Activated CD4-positive, alpha-beta T cell treated with anti-CD3 and anti-CD28 coated beads, Interleukin-2, amount 10 ng/mL, durations not matched to agents 24 days and 14 days (primary cell): ENCODE measurements at regions not wholly inside any gene's neighbourhood (a gene's known extent, or its start where the extent isn't known, plus 50 kb on each side); places are given as distances from the start of the nearest gene placed in this dataset.

ENCODE experiments used
- DNase-seq: peaks from one replicate; pipeline ENCODE4 v3.0.0; 2022
- H3K27ac Mint-ChIP-seq: one replicate; pipeline ENCODE4 v1.8.0; 2022; ENCODE audit warnings: mild to moderate bottlenecking, mixed read lengths
- H3K27me3 Mint-ChIP-seq: one replicate; pipeline ENCODE4 v1.8.0; 2022; ENCODE audit warnings: mixed read lengths
- H3K36me3 Mint-ChIP-seq: one replicate; pipeline ENCODE4 v1.8.0; 2022; ENCODE audit warnings: low read depth, mild to moderate bottlenecking, mixed read lengths
- H3K4me1 Mint-ChIP-seq: one replicate; pipeline ENCODE4 v1.8.0; 2021; ENCODE audit warnings: mixed read lengths
- H3K4me3 Mint-ChIP-seq: one replicate; pipeline ENCODE4 v1.8.0; 2022; ENCODE audit warnings: mild to moderate bottlenecking, moderate library complexity, mixed read lengths
- H3K9me3 Mint-ChIP-seq: one replicate; pipeline ENCODE4 v1.8.0; 2021; ENCODE audit warnings: mixed read lengths
- intact Hi-C: fragments of 100-400 bp; cut with micrococcal nuclease; formaldehyde crosslinking; loops from one replicate; pipeline ENCODE4 v1.15.1; 2023

GRCh38 chr9:79940919-79941318, 369.2 kb downstream of the TLE4 start:
- intact Hi-C loops, result no loop called here
- Mint-ChIP-seq H3K4me1 (no peaks in the 10 kb centered on the region), H3K9me3 (no peaks in the 10 kb centered on the region), H3K4me3 (no peak overlapping the region), H3K27ac (no peak overlapping the region), H3K36me3 (no peaks in the 10 kb centered on the region), H3K27me3 (no peaks in the 10 kb centered on the region)
- no peak for DNase-seq

DNA sequence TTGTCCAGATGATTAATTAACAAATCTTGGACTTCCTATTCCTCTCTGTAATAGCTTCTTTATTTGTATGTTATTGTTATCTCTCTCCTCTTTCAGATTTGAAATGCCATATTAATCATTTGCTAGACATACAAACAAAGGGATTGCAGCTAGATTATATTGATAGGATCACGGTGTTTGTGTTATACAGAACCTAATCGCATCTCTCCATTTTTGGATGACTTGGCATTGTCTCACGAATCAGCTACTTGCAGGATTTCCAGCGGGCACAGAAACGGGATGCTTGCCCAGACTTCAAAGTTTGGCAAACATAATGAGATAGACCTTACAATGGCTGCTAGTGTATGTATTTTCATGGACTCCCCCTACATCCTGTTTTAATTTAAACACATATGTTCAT, 368.1 kb downstream of the TLE4 start:
- intact Hi-C loops, result no loop called here
- no peaks in the 10 kb centered on the region for H3K36me3 Mint-ChIP-seq
- H3K27me3 Mint-ChIP-seq, result no peaks in the 10 kb centered on the region
- no peaks in the 10 kb centered on the region for H3K9me3 Mint-ChIP-seq
- no peak overlapping the region for H3K4me3 Mint-ChIP-seq
- H3K27ac Mint-ChIP-seq, result no peak overlapping the region
- H3K4me1 Mint-ChIP-seq, result no peaks in the 10 kb centered on the region
- no peak for DNase-seq

DNA sequence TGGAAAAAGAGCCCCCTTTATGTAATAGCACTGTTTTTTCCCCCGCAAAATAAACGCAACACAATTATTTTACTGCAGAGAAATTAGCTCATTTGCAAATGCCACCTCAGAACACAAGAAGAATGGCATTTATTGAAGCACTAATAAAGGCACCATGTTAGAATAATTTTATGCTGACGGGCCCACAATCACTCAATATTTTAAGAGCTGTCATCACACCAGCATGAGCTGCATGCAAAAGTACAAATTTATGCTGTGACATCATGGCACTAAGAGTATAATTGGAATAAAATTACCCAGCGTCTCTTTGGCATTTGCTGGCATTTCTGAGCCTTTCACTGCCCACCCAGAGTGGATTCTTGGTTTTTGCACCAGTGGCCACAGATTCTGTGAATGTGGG, 364.6 kb downstream of the TLE4 start:
- H3K36me3 Mint-ChIP-seq, result no peaks in the 10 kb centered on the region
- H3K9me3 Mint-ChIP-seq, result no peaks in the 10 kb centered on the region
- H3K27ac Mint-ChIP-seq, result no peak overlapping the region
- H3K27me3 Mint-ChIP-seq, result no peaks in the 10 kb centered on the region
- no peak for DNase-seq
- no peaks in the 10 kb centered on the region for H3K4me1 Mint-ChIP-seq
- intact Hi-C loops, result no loop called here
- no peak overlapping the region for H3K4me3 Mint-ChIP-seq

DNA sequence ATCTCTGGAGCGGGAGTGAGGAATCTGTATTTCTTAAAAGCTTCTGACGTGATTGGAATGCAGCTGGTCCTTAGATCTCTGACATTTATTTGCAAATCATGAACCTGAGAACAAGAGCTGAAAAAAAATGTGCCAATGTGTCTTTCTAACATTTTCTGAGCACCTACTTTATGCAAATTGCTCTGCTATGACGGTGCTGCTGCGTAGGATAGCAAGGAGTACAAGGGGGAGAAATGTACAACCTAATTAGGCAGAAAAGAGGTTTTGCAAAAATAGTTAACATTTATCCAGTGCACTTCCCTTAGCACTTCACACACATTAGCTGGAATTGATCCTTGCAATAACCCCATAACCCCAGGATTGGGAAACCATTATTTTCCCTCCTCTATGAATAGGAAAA, 357.5 kb downstream of the TLE4 start:
- DNase-seq, result no peak
- intact Hi-C loops, result no loop called here
- Mint-ChIP-seq H3K9me3 (no peaks in the 10 kb centered on the region), H3K27me3 (no peaks in the 10 kb centered on the region), H3K4me3 (no peak overlapping the region), H3K27ac (no peak overlapping the region), H3K4me1 (no peaks in the 10 kb centered on the region), H3K36me3 (no peaks in the 10 kb centered on the region)

DNA sequence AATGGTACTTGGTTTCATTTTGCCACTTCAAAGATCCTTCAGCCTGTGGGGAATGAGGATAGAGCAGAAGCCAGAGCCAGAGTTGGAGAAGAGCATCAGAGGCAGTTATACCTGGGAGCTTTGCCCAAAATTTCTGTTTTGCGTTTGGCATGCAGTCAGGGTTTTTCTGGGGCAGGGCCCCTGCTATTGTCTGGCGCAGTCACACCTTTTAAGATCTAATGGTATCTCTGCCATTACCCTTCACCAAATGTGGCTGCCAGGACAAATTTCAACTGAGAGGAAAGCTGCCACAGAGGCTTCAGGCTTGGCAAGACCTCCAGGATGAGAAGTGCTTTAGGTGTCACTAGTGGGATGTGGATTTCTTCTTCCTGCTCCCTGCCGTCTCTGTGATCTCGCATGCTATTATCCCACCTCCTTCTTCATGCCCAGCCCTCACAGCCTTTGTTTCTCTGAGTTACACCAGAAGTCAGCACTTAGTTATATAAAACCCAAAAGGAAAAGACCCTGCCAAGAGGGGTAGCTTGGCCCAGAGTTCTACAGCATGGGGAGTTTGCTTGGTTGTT, 357.0 kb downstream of the TLE4 start:
- Mint-ChIP-seq H3K4me3 (no peak overlapping the region), H3K9me3 (no peaks in the 10 kb centered on the region), H3K27ac (no peak overlapping the region), H3K36me3 (no peaks in the 10 kb centered on the region), H3K4me1 (no peaks in the 10 kb centered on the region), H3K27me3 (no peaks in the 10 kb centered on the region)
- DNase-seq, result no peak
- intact Hi-C loops, result no loop called here

- Mint-ChIP-seq H3K4me3 (no peak overlapping the region), H3K27ac (no peak overlapping the region), H3K36me3 (no peaks in the 10 kb centered on the region), H3K4me1 (no peaks in the 10 kb centered on the region), H3K9me3 (no peaks in the 10 kb centered on the region), H3K27me3 (no peaks in the 10 kb centered on the region)
- no peak for DNase-seq
- intact Hi-C loops, result no loop called here
Measured at GRCh38 chr9:79925326-79925725, 353.6 kb downstream of the TLE4 start.

GRCh38 chr9:79924836-79925235, 353.1 kb downstream of the TLE4 start:
- H3K9me3 Mint-ChIP-seq, result no peaks in the 10 kb centered on the region
- H3K27ac Mint-ChIP-seq, result no peak overlapping the region
- no peaks in the 10 kb centered on the region for H3K27me3 Mint-ChIP-seq
- H3K4me1 Mint-ChIP-seq, result no peaks in the 10 kb centered on the region
- no peak for DNase-seq
- H3K4me3 Mint-ChIP-seq, result no peak overlapping the region
- intact Hi-C loops, result no loop called here
- no peaks in the 10 kb centered on the region for H3K36me3 Mint-ChIP-seq

GRCh38 chr9:79917421-79917820, 345.7 kb downstream of the TLE4 start:
- Mint-ChIP-seq H3K27ac (no peak overlapping the region), H3K36me3 (no peaks in the 10 kb centered on the region), H3K9me3 (no peaks in the 10 kb centered on the region), H3K27me3 (no peaks in the 10 kb centered on the region), H3K4me3 (no peak overlapping the region), H3K4me1 (no peaks in the 10 kb centered on the region)
- no peak for DNase-seq
- intact Hi-C loops, result no loop called here

DNA sequence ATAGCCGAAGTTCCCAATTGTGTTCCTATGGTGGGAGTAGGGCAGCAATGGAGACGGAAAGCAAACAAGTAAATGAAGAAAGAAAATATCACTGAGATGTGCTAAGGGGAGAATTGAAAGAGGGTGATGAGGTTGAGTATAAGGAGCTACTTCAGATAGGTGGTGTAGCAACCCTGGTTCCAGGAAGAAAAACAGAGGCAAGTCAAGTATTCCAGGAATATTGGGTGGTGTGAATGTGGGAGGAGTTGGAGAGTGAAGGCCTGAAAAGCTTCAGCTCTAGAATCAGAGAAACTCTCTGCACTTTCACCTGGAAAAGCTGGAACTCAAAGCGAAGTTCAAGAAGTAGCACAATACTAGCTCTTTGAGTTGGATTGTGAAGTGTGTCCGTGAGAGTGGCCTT, 342.1 kb downstream of the TLE4 start:
- intact Hi-C loops, result no loop called here
- H3K27ac Mint-ChIP-seq, result no peak overlapping the region
- H3K36me3 Mint-ChIP-seq, result no peaks in the 10 kb centered on the region
- peaks cover 4% of the 10 kb centered on the region for H3K9me3 Mint-ChIP-seq
- no peaks in the 10 kb centered on the region for H3K27me3 Mint-ChIP-seq
- H3K4me1 Mint-ChIP-seq, result no peaks in the 10 kb centered on the region
- no peak overlapping the region for H3K4me3 Mint-ChIP-seq
- DNase-seq, result no peak

GRCh38 chr9:79912318-79913070, 340.7 kb downstream of the TLE4 start:
- Mint-ChIP-seq H3K27me3 (no peaks in the 10 kb centered on the region), H3K27ac (no peak overlapping the region), H3K4me1 (no peaks in the 10 kb centered on the region), H3K36me3 (no peaks in the 10 kb centered on the region), H3K4me3 (no peak overlapping the region), H3K9me3 (peaks cover 4% of the 10 kb centered on the region)
- no peak for DNase-seq
- intact Hi-C loops, result no loop called here

DNA sequence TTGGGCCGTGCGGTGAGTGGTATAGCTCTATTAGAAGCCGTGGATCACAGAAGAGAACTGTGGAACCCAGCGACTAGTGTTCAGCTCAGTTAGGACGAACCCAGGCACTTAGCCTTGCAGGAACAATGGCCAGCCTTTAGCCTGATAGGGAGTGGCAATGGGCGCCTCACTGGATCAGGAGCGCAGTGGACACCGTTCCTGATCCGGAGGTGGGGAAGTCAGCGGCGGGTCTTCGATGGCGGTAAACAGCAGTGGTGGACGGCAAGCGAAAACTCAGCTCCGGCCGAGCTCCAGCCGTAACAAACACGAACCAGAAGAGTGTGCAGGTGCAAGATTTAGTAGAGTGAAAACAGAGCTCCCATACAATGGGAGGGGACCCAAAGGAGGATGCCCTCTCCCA, 340.0 kb downstream of the TLE4 start:
- Mint-ChIP-seq H3K27ac (no peak overlapping the region), H3K4me3 (no peak overlapping the region), H3K36me3 (no peaks in the 10 kb centered on the region), H3K4me1 (no peaks in the 10 kb centered on the region), H3K9me3 (peaks cover 4% of the 10 kb centered on the region), H3K27me3 (no peaks in the 10 kb centered on the region)
- no peak for DNase-seq
- intact Hi-C loops, result no loop called here

DNA sequence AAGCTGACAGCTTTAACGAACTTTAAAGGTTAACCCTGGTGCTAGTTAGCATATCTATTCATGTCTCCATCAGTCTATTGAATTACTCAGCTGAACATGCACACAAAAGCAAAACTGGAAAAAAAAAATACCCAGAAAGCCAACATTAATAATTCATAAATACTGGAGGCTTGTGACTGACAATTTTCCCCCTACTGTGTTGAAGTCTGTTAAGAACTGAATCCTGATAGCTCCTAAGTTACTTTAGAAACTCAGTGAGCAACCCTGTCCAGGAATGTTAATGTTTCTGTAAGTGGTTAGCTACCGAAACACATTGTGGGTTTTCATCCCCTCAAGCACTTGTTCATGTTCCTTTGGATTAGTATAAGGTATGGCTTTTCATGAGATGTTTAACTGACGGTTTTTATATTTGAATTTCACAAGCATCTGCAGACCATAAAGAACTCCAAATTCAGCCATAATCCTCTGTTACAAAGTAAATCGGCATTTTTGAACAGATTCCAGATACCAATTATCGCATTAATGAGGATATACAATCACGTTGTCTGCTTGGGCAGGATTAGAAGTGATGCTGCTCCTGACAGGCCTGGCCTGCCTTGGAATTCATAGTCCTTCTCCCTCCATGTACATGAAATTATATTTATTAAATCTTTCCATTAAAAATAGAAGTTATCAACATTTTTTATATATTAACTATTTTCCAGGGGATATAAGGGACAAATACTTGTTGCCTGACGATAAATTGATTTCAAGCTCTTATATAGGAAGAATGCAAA, 331.2 kb downstream of the TLE4 start:
- Mint-ChIP-seq H3K9me3 (no peaks in the 10 kb centered on the region), H3K27me3 (no peaks in the 10 kb centered on the region), H3K36me3 (no peaks in the 10 kb centered on the region), H3K4me1 (no peaks in the 10 kb centered on the region), H3K27ac (no peak overlapping the region), H3K4me3 (no peak overlapping the region)
- DNase-seq, result no peak
- intact Hi-C loops, result no loop called here

DNA sequence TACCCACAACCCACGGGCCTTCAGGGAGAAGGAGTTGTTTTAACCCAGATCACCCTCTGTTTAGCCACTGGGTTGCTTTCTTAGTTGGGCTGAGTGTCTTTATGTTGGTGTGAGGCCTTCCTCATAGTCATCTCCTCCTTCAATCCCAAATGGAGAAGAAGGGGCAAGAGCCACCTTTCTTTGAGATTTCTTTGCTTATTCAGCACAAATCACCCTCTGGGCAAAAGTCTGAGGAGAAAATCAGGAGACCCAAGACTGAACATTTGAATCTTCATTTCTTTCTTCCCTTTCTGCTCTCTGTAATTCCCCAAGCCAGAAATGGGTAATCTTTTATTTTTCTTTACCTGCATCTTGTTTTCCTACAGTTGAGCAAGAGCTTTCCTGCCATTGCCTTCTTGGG, 329.0 kb downstream of the TLE4 start:
- Mint-ChIP-seq H3K36me3 (no peaks in the 10 kb centered on the region), H3K9me3 (no peaks in the 10 kb centered on the region), H3K27me3 (no peaks in the 10 kb centered on the region), H3K27ac (no peak overlapping the region), H3K4me3 (no peak overlapping the region), H3K4me1 (no peaks in the 10 kb centered on the region)
- no peak for DNase-seq
- intact Hi-C loops, result no loop called here

- intact Hi-C loops, result no loop called here
- no peaks in the 10 kb centered on the region for H3K4me1 Mint-ChIP-seq
- no peak overlapping the region for H3K27ac Mint-ChIP-seq
- no peak for DNase-seq
- H3K36me3 Mint-ChIP-seq, result no peaks in the 10 kb centered on the region
- H3K27me3 Mint-ChIP-seq, result no peaks in the 10 kb centered on the region
- no peaks in the 10 kb centered on the region for H3K9me3 Mint-ChIP-seq
- no peak overlapping the region for H3K4me3 Mint-ChIP-seq
Measured at GRCh38 chr9:79896390-79896980, 324.7 kb downstream of the TLE4 start.
